Muscle layer of colon (tissue), 2 donors: ENCODE measurements at regions not wholly inside any gene's neighbourhood (a gene's known extent, or its start where the extent isn't known, plus 50 kb on each side); places are given as distances from the start of the nearest gene placed in this dataset.
"Not testable (repeated sequence)": the region's sequence is repeated elsewhere in the genome, so short reads cannot be mapped to it uniquely, and the experiment has no call there.

Experiments
- H3K27ac ChIP-seq: one replicate; pipeline ENCODE4 v1.7.0; 2013; ENCODE audit warnings: low read depth, mild to moderate bottlenecking, low read length, moderate library complexity
- H3K27me3 ChIP-seq, 2 donors: one replicate each; pipeline ENCODE4 v1.7.0; 2013; ENCODE audit warnings: low read length in 2 of 2, mild to moderate bottlenecking in 2 of 2; ENCODE audit not compliant: insufficient read depth in 2 of 2, control insufficient read depth in 1 of 2
- H3K36me3 ChIP-seq: one replicate; pipeline ENCODE4 v1.7.0; 2013; ENCODE audit warnings: mild to moderate bottlenecking, low read length; ENCODE audit not compliant: insufficient read depth
- H3K4me1 ChIP-seq: one replicate; pipeline ENCODE4 v1.7.0; 2013; ENCODE audit warnings: mild to moderate bottlenecking, low read length; ENCODE audit not compliant: insufficient read depth
- H3K4me3 ChIP-seq, 2 donors: one replicate each; pipeline ENCODE4 v1.7.0; 2013; ENCODE audit warnings: low read length in 2 of 2, low read depth in 1 of 2, mild to moderate bottlenecking in 1 of 2, moderate library complexity in 1 of 2
- H3K9ac ChIP-seq: one replicate; pipeline ENCODE4 v1.7.0; 2013; ENCODE audit warnings: low read length
- H3K9me3 ChIP-seq: one replicate; pipeline ENCODE4 v1.7.0; 2013; ENCODE audit warnings: mild to moderate bottlenecking, low read length
- donor health status: abdominal sarcoma.
- donor health status: Adenocarcinoma of cecum.

DNA sequence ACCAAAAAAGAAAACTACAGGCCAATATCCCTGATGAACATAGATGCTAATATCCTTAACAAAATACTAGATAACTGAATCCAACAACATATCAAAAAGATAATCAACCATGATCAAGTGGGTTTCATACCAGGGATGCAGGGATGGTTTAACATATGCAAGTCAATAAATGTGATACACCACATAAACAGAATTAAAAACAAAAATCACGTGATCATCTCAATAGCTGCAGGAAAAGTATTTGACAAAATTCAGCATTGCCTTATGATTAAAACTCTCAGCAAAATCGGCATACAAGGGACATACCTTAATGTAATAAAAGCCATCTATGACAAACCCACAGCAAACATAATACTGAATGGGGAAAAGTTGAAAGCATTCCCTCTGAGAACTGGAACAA, 199.9 kb downstream of the TXNL1 start:
- H3K9me3 ChIP-seq, H3K27ac ChIP-seq, H3K4me3 ChIP-seq, H3K36me3 ChIP-seq, H3K27me3 ChIP-seq, H3K4me1 ChIP-seq, H3K9ac ChIP-seq: not testable (repeated sequence)

DNA sequence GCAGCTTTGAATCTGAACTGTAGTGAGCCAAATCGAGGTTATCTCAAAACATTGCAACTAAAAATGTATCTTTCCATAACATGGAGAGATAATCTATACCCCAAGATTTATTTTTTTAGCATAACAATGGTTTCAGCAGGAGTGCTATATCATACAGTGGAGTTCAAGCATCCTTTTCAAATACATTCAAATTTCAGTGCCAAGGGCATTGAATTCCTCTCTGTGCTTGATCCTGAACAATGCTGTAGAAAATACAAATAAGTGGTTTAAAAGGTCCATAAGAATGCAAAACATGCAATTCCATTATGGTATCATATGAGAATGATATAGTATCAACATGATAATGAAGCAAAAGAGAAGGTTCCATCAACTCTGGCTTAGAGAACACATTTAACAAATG, 201.7 kb downstream of the TXNL1 start:
- H3K9ac ChIP-seq, result no peak overlapping the region
- no peaks in the 10 kb centered on the region for H3K4me1 ChIP-seq
- no peak overlapping the region for H3K27ac ChIP-seq
- no peaks in the 10 kb centered on the region for H3K36me3 ChIP-seq
- no peak overlapping the region for H3K4me3 ChIP-seq
- H3K27me3 ChIP-seq, result no peaks in the 10 kb centered on the region
- H3K9me3 ChIP-seq, result no peaks in the 10 kb centered on the region

DNA sequence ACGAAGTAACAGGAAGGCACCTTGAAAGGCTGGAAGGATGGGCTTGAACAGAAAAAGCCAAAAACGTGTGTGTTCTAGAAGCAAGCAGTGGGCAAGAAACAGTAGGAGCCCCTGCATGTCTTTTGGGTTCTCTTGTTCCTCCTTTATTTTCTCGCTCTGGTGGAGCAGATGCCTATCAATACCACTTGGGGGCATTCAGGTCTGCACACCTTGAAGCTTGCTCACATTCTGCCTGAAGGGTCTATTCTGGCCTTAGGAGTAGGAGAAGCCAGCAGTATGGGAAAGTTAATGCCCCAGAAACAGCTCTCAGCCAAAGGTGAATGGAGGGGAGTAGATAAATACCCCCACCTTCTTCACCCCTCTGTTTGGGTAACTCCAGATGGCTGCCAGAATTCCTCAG, 204.5 kb downstream of the TXNL1 start:
- H3K27ac ChIP-seq, result no peak overlapping the region
- no peaks in the 10 kb centered on the region for H3K9me3 ChIP-seq
- H3K27me3 ChIP-seq, result no peaks in the 10 kb centered on the region
- H3K4me3 ChIP-seq, result no peak overlapping the region
- no peak overlapping the region for H3K9ac ChIP-seq
- H3K36me3 ChIP-seq, result no peaks in the 10 kb centered on the region
- H3K4me1 ChIP-seq, result no peaks in the 10 kb centered on the region

DNA sequence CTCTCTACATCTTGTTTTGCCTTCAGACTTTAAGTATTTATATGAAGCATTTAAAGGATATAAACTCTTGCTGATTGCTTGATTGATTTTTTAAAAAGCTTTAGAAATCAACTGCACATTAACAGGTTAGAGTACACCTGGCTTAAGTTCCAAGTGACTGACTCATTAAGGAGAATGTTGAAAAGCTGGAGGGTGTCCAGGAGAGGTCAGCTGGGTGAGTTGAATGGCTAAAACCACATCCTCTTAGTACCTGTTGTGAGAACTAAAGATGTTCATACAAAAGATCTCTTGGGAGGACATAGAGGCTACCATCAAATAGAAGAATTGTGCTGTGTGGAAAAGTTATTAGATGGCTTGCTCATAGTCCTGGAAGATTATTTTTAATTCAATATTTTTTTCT, 206.8 kb downstream of the TXNL1 start:
- no peaks in the 10 kb centered on the region for H3K9me3 ChIP-seq
- no peak overlapping the region for H3K9ac ChIP-seq
- no peaks in the 10 kb centered on the region for H3K27me3 ChIP-seq
- H3K4me1 ChIP-seq, result no peaks in the 10 kb centered on the region
- no peaks in the 10 kb centered on the region for H3K36me3 ChIP-seq
- no peak overlapping the region for H3K27ac ChIP-seq
- H3K4me3 ChIP-seq, result no peak overlapping the region

DNA sequence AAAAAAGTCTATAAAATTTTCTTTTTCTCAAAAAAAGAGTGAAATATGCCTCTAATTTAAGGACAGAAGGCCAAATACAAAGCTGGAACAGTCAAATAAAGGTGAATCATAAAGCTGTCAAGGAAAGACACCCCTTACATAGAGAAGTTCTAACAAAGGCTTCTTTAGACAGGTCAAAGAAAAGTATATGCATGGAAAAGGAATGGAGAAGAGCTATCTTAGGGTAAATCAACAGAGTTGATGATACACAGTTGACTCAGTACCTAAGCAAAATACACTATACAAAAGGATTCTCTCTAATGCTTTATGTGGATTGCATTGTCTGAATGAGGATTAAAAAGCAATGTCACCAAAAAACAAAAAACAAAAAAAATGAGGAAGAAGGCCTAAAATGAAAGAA, 214.8 kb downstream of the TXNL1 start:
- Histone ChIP-seq H3K4me1 (no peaks in the 10 kb centered on the region), H3K27me3 (no peaks in the 10 kb centered on the region), H3K9me3 (no peaks in the 10 kb centered on the region), H3K4me3 (no peak overlapping the region), H3K9ac (no peak overlapping the region), H3K36me3 (no peaks in the 10 kb centered on the region), H3K27ac (no peak overlapping the region)

DNA sequence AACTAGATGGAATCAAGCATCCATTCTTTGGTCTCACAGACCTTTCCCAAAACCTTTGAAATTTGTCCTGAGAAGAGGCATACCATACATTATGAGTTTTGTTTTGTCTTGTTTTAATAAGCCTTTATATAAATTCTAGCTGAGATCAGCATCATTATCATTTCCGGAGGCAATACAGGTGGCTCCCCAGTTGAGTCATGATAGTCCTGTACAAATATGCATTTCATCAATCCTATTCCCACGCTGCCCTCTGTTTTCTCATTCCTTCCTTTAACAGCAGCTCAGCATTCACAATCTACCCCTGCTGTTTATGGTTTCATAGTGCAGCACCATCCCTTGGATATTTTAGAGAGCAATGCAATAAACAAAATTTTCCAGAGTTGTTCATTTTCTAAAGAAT, 216.7 kb downstream of the TXNL1 start:
- H3K9ac ChIP-seq, result no peak overlapping the region
- no peak overlapping the region for H3K4me3 ChIP-seq
- H3K4me1 ChIP-seq, result no peaks in the 10 kb centered on the region
- no peaks in the 10 kb centered on the region for H3K9me3 ChIP-seq
- no peaks in the 10 kb centered on the region for H3K27me3 ChIP-seq
- no peak overlapping the region for H3K27ac ChIP-seq
- H3K36me3 ChIP-seq, result no peaks in the 10 kb centered on the region

DNA sequence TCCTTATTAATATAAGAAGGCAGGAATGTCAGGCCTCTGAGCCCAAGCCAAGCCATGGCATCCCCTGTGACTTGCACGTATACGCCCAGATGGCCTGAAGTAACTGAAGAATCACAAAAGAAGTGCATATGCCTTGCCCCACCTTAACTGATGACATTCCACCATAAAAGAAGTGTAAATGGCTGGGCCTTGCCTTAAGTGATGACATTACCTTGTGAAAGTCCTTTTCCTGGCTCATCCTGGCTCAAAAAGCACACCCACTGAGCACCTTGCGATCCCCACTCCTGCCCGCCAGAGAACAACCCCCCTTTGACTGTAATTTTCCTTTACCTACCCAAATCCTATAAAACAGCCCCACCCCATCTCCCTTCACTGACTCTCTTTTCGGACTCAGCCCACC, 217.5 kb downstream of the TXNL1 start:
- H3K9ac ChIP-seq, H3K4me1 ChIP-seq, H3K4me3 ChIP-seq, H3K27me3 ChIP-seq, H3K9me3 ChIP-seq, H3K27ac ChIP-seq, H3K36me3 ChIP-seq: not testable (repeated sequence)

DNA sequence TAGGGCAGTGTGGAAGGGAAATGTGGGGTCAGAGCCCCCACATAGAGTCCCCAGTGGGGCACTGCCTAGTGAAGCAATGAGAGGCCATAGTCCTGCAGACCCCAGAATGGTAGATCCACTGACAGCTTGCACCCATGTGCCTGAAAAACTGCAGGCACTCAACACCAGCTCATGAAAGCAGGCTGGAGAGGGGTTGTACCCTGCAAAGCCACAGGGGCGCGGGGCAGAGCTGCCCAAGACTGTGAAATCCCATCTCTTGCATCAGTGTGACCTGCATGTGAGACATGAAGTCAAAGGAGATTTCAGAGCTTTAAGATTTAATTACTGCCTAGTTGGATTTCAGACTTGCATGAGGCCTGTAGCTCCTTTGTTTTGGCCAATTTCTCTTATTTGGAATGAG, 224.0 kb downstream of the TXNL1 start:
- no peak overlapping the region for H3K9ac ChIP-seq
- H3K27me3 ChIP-seq, result no peaks in the 10 kb centered on the region
- no peak overlapping the region for H3K27ac ChIP-seq
- no peaks in the 10 kb centered on the region for H3K4me1 ChIP-seq
- H3K9me3 ChIP-seq, result no peaks in the 10 kb centered on the region
- no peaks in the 10 kb centered on the region for H3K36me3 ChIP-seq
- H3K4me3 ChIP-seq, result no peak overlapping the region

DNA sequence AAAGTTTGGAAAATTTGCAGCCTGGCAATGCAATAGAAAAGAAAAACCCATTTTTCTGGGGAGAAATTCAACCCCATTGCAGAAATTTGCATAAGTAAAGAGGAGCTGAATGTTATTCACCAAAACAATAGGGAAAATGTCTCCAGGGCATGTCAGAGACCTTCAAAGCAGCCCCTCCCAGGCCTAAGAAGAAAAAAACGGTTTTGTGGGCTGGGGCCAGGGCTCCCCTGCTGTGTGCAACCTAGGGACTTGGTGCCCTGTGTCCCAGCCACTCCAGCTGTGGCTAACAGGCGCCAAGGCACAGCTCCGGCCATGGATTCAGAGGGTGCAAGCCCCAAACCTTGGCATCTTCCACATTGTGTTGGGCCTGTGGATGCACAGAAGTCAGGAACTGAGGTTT, 224.5 kb downstream of the TXNL1 start:
- H3K27ac ChIP-seq, result no peak overlapping the region
- no peaks in the 10 kb centered on the region for H3K9me3 ChIP-seq
- no peak overlapping the region for H3K4me3 ChIP-seq
- no peaks in the 10 kb centered on the region for H3K4me1 ChIP-seq
- no peak overlapping the region for H3K9ac ChIP-seq
- H3K27me3 ChIP-seq, result no peaks in the 10 kb centered on the region
- H3K36me3 ChIP-seq, result no peaks in the 10 kb centered on the region

DNA sequence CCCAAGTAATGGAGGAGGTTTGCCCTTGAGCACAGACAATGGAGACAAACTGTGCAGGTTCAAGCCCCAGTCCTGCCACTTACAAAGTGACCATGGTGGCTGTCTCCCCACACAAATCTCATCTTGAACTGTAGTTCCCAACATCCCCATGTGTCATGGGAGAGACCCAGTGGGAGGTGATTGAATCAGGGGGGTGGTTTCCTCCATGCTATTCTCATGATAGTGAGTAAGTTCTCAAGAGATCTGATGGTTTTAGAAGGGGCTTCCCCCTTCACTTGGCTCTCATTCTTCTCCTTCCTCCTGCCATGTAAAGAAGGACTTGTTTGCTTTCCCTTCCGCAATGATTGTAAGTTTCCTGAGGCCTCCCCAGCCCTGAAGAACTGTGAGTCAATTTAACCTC, 225.4 kb downstream of the TXNL1 start:
- H3K9me3 ChIP-seq, result no peaks in the 10 kb centered on the region
- no peaks in the 10 kb centered on the region for H3K27me3 ChIP-seq

DNA sequence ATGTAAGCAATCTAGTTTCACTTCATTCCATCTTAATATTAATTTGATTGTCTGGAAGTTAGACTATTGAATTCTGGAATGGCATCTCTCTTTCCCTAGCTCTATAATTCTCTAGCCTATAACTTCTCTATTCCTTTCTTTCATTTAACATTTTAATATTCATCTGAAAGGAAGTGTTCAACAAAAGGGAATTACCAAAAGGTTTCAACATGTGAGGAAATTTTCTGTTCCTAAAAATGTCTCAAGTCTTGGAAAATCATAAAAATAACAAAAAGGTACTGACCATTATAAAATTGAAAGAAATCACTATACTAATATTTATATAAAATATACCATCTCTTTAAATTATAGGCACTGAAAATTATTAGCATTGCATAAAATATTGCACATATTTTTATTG, 228.7 kb downstream of the TXNL1 start:
- Histone ChIP-seq H3K27ac (no peak overlapping the region), H3K9ac (no peak overlapping the region), H3K4me1 (no peaks in the 10 kb centered on the region), H3K9me3 (no peaks in the 10 kb centered on the region), H3K27me3 (no peaks in the 10 kb centered on the region), H3K4me3 (no peak overlapping the region), H3K36me3 (no peaks in the 10 kb centered on the region)

More for the DNA sequence above, 225.4 kb downstream of the TXNL1 start:
- H3K9ac ChIP-seq, result no peak overlapping the region
- no peaks in the 10 kb centered on the region for H3K4me1 ChIP-seq
- H3K27ac ChIP-seq, result no peak overlapping the region
- H3K4me3 ChIP-seq, result no peak overlapping the region
- no peaks in the 10 kb centered on the region for H3K36me3 ChIP-seq

DNA sequence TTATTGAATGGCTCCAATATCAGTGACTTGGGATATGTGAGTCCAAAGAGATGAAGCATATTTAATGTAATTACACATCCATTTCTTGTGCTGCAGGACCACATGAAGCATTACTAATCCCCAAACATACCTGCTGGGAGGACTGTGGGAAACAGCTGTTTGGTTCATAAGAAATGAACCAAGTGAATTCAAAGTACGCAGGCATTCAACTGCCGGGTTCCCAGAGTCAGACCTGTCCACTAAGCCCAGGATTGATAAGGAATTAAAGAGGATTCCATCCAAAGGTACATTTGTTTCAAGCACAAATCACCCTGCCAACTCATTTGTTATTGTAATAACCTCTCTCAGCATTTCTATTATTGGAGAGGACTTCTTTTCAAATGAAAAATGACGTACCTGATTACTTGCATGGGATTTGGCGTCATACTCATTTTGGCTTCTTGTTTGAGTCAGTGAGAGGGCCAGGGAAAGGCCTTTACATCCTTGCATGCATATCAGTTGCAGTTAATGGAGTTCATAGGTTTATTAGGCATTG, 230.7 kb downstream of the TXNL1 start:
- H3K4me1 ChIP-seq, result no peaks in the 10 kb centered on the region
- no peaks in the 10 kb centered on the region for H3K36me3 ChIP-seq
- no peak overlapping the region for H3K27ac ChIP-seq
- H3K27me3 ChIP-seq, result no peaks in the 10 kb centered on the region
- no peak overlapping the region for H3K9ac ChIP-seq
- H3K4me3 ChIP-seq, result no peak overlapping the region
- H3K9me3 ChIP-seq, result no peaks in the 10 kb centered on the region
